Activated naive CD4-positive, alpha-beta T cell treated with anti-CD3 and anti-CD28 coated beads, Interleukin-2, amount 50 U/mL, for 24 hours (primary cell): ENCODE measurements at regions not wholly inside any gene's neighbourhood (a gene's known extent, or its start where the extent isn't known, plus 50 kb on each side); places are given as distances from the start of the nearest gene placed in this dataset.

Experiments
- H3K27ac Mint-ChIP-seq: one replicate; pipeline ENCODE4 v1.8.0; 2021; ENCODE audit warnings: mild to moderate bottlenecking, mixed read lengths
- H3K27me3 Mint-ChIP-seq: one replicate; pipeline ENCODE4 v1.8.0; 2021; ENCODE audit warnings: mixed read lengths
- H3K36me3 Mint-ChIP-seq: one replicate; pipeline ENCODE4 v1.8.0; 2021; ENCODE audit warnings: mixed read lengths
- H3K4me1 Mint-ChIP-seq: one replicate; pipeline ENCODE4 v1.8.0; 2021; ENCODE audit warnings: mixed read lengths
- H3K4me3 Mint-ChIP-seq: one replicate; pipeline ENCODE4 v1.8.0; 2021; ENCODE audit warnings: mild to moderate bottlenecking, mixed read lengths
- H3K9me3 Mint-ChIP-seq: one replicate; pipeline ENCODE4 v1.8.0; 2021; ENCODE audit warnings: mixed read lengths

- H3K9me3 Mint-ChIP-seq, result no peaks in the 10 kb centered on the region
- H3K4me3 Mint-ChIP-seq, result no peak overlapping the region
- H3K36me3 Mint-ChIP-seq, result no peaks in the 10 kb centered on the region
- no peaks in the 10 kb centered on the region for H3K4me1 Mint-ChIP-seq
- H3K27ac Mint-ChIP-seq, result no peak overlapping the region
- H3K27me3 Mint-ChIP-seq, result peaks cover 2% of the 10 kb centered on the region
Measured at GRCh38 chr6:85121158-85121557, 328.7 kb upstream of the NT5E start.

GRCh38 chr6:85118652-85119235 lies 331.1 kb upstream of the NT5E start:
- no peaks in the 10 kb centered on the region for H3K9me3 Mint-ChIP-seq
- H3K4me3 Mint-ChIP-seq, result no peak overlapping the region

GRCh38 chr6:85118233-85118632 lies 331.6 kb upstream of the NT5E start:
- no peaks in the 10 kb centered on the region for H3K9me3 Mint-ChIP-seq
- no peak overlapping the region for H3K27ac Mint-ChIP-seq
- no peaks in the 10 kb centered on the region for H3K4me1 Mint-ChIP-seq
- H3K36me3 Mint-ChIP-seq, result no peaks in the 10 kb centered on the region
- no peaks in the 10 kb centered on the region for H3K27me3 Mint-ChIP-seq
- H3K4me3 Mint-ChIP-seq, result no peak overlapping the region

More at GRCh38 chr6:85118652-85119235, 331.1 kb upstream of the NT5E start:
- Mint-ChIP-seq H3K27me3 (no peaks in the 10 kb centered on the region), H3K4me1 (no peaks in the 10 kb centered on the region), H3K27ac (no peak overlapping the region), H3K36me3 (no peaks in the 10 kb centered on the region)

- Mint-ChIP-seq H3K9me3 (no peaks in the 10 kb centered on the region), H3K36me3 (no peaks in the 10 kb centered on the region), H3K27ac (no peak overlapping the region), H3K4me3 (no peak overlapping the region), H3K4me1 (no peaks in the 10 kb centered on the region), H3K27me3 (no peaks in the 10 kb centered on the region)
Measured at GRCh38 chr6:85116475-85116874, 333.4 kb upstream of the NT5E start.

- H3K27ac Mint-ChIP-seq, result no peak overlapping the region
- no peaks in the 10 kb centered on the region for H3K4me1 Mint-ChIP-seq
- H3K36me3 Mint-ChIP-seq, result no peaks in the 10 kb centered on the region
- no peaks in the 10 kb centered on the region for H3K27me3 Mint-ChIP-seq
- no peak overlapping the region for H3K4me3 Mint-ChIP-seq
- no peaks in the 10 kb centered on the region for H3K9me3 Mint-ChIP-seq
Measured at GRCh38 chr6:85115876-85116275, 334.0 kb upstream of the NT5E start.

- Mint-ChIP-seq H3K4me3 (no peak overlapping the region), H3K27me3 (no peaks in the 10 kb centered on the region), H3K36me3 (no peaks in the 10 kb centered on the region), H3K27ac (no peak overlapping the region), H3K4me1 (no peaks in the 10 kb centered on the region), H3K9me3 (no peaks in the 10 kb centered on the region)
Measured at GRCh38 chr6:85115376-85115775, 334.5 kb upstream of the NT5E start.

GRCh38 chr6:85114581-85114935 lies 335.3 kb upstream of the NT5E start:
- H3K9me3 Mint-ChIP-seq, result no peaks in the 10 kb centered on the region
- no peaks in the 10 kb centered on the region for H3K27me3 Mint-ChIP-seq
- H3K36me3 Mint-ChIP-seq, result no peaks in the 10 kb centered on the region
- no peak overlapping the region for H3K27ac Mint-ChIP-seq
- no peak overlapping the region for H3K4me3 Mint-ChIP-seq
- no peaks in the 10 kb centered on the region for H3K4me1 Mint-ChIP-seq

- H3K9me3 Mint-ChIP-seq, result no peaks in the 10 kb centered on the region
- no peak overlapping the region for H3K27ac Mint-ChIP-seq
- H3K36me3 Mint-ChIP-seq, result no peaks in the 10 kb centered on the region
- H3K27me3 Mint-ChIP-seq, result no peaks in the 10 kb centered on the region
- H3K4me3 Mint-ChIP-seq, result no peak overlapping the region
- no peaks in the 10 kb centered on the region for H3K4me1 Mint-ChIP-seq
Measured at GRCh38 chr6:85113934-85114580, 335.8 kb upstream of the NT5E start.

- H3K27me3 Mint-ChIP-seq, result no peaks in the 10 kb centered on the region
- H3K27ac Mint-ChIP-seq, result no peak overlapping the region
- H3K36me3 Mint-ChIP-seq, result no peaks in the 10 kb centered on the region
- H3K9me3 Mint-ChIP-seq, result no peaks in the 10 kb centered on the region
- no peak overlapping the region for H3K4me3 Mint-ChIP-seq
- H3K4me1 Mint-ChIP-seq, result no peaks in the 10 kb centered on the region
Measured at GRCh38 chr6:85112540-85112939, 337.3 kb upstream of the NT5E start.

- no peaks in the 10 kb centered on the region for H3K36me3 Mint-ChIP-seq
- no peak overlapping the region for H3K27ac Mint-ChIP-seq
- no peaks in the 10 kb centered on the region for H3K9me3 Mint-ChIP-seq
- no peaks in the 10 kb centered on the region for H3K27me3 Mint-ChIP-seq
- no peaks in the 10 kb centered on the region for H3K4me1 Mint-ChIP-seq
- no peak overlapping the region for H3K4me3 Mint-ChIP-seq
Measured at GRCh38 chr6:85111481-85112011, 338.3 kb upstream of the NT5E start.

GRCh38 chr6:85110943-85111342 lies 338.9 kb upstream of the NT5E start:
- Mint-ChIP-seq H3K9me3 (peaks cover under 1% of the 10 kb centered on the region), H3K27me3 (no peaks in the 10 kb centered on the region), H3K27ac (no peak overlapping the region), H3K4me1 (no peaks in the 10 kb centered on the region), H3K36me3 (no peaks in the 10 kb centered on the region), H3K4me3 (no peak overlapping the region)

GRCh38 chr6:85107701-85108100 lies 342.2 kb upstream of the NT5E start:
- peaks cover 10% of the 10 kb centered on the region for H3K9me3 Mint-ChIP-seq
- H3K36me3 Mint-ChIP-seq, result no peaks in the 10 kb centered on the region
- no peaks in the 10 kb centered on the region for H3K4me1 Mint-ChIP-seq
- no peak overlapping the region for H3K27ac Mint-ChIP-seq
- H3K27me3 Mint-ChIP-seq, result no peaks in the 10 kb centered on the region
- H3K4me3 Mint-ChIP-seq, result no peak overlapping the region

- Mint-ChIP-seq H3K4me1 (no peaks in the 10 kb centered on the region), H3K27ac (no peak overlapping the region), H3K27me3 (peaks cover 2% of the 10 kb centered on the region), H3K9me3 (peaks cover 19% of the 10 kb centered on the region), H3K36me3 (no peaks in the 10 kb centered on the region), H3K4me3 (no peak overlapping the region)
Measured at GRCh38 chr6:85096976-85097375, 332.6 kb upstream of the TBX18 start.

GRCh38 chr6:85092226-85092625 lies 327.8 kb upstream of the TBX18 start:
- Mint-ChIP-seq H3K4me3 (no peak overlapping the region), H3K9me3 (peaks cover 12% of the 10 kb centered on the region), H3K27me3 (no peaks in the 10 kb centered on the region), H3K36me3 (no peaks in the 10 kb centered on the region), H3K27ac (no peak overlapping the region), H3K4me1 (no peaks in the 10 kb centered on the region)

- H3K9me3 Mint-ChIP-seq, result no peaks in the 10 kb centered on the region
- H3K4me3 Mint-ChIP-seq, result no peak overlapping the region
- H3K4me1 Mint-ChIP-seq, result no peaks in the 10 kb centered on the region
- H3K27me3 Mint-ChIP-seq, result no peaks in the 10 kb centered on the region
- no peaks in the 10 kb centered on the region for H3K36me3 Mint-ChIP-seq
- no peak overlapping the region for H3K27ac Mint-ChIP-seq
Measured at GRCh38 chr6:85089255-85089654, 324.9 kb upstream of the TBX18 start.

GRCh38 chr6:85085875-85086274 lies 321.5 kb upstream of the TBX18 start:
- Mint-ChIP-seq H3K4me1 (no peaks in the 10 kb centered on the region), H3K36me3 (no peaks in the 10 kb centered on the region), H3K27me3 (no peaks in the 10 kb centered on the region), H3K9me3 (no peaks in the 10 kb centered on the region), H3K27ac (no peak overlapping the region), H3K4me3 (no peak overlapping the region)

GRCh38 chr6:85081102-85081501 lies 316.7 kb upstream of the TBX18 start:
- H3K9me3 Mint-ChIP-seq, result no peaks in the 10 kb centered on the region
- no peaks in the 10 kb centered on the region for H3K36me3 Mint-ChIP-seq
- no peaks in the 10 kb centered on the region for H3K4me1 Mint-ChIP-seq
- no peak overlapping the region for H3K27ac Mint-ChIP-seq
- no peak overlapping the region for H3K4me3 Mint-ChIP-seq
- no peaks in the 10 kb centered on the region for H3K27me3 Mint-ChIP-seq
